ENCODE measurements at regions not wholly inside any gene's neighbourhood (a gene's known extent, or its start where the extent isn't known, plus 50 kb on each side); places are given as distances from the start of the nearest gene placed in this dataset.
A peak's percentile ranks its signal among the peaks of the same experiment; 100 is the strongest.
"Not testable (repeated sequence)": the region's sequence is repeated elsewhere in the genome, so short reads cannot be mapped to it uniquely, and the experiment has no call there.

DNA sequence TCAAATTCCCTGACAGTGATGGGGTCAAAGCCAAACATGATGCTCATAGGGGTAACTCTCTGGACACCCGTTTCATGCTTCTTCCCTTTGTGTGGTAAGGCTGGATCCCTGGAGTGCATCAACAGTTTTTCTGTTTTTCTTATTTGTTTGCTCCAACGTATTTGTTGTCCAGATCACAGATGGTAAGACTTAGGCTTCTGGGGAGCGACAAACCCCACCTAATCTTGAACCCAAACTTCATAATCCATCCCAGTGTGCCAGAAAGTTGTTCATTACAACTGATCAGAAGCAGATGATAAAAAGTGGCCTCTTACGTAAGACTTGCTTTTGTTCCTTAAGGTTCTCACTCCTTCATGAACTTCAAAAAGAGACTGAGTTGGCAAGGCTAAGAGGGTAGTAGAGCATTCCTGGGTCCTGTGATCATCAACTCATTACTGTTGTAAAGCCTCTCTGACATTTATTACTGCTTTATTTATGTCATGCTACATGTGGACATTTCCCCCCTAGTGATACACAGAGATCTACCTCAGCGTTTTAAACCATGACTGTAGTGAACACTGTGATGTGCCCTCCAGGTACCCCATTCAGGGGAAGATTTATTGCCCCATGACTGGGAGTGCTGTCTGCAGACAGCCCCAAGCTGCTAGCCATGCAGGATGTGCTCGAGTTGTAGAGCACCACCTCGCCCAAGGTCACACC is 125.6 kb downstream of the CCDC71L start:
- H3K4me3 ChIP-seq (ENCODE audit: low read depth, low read length) = no peak overlapping the region
- peak; percentile 4 for DNase-seq (ENCODE audit: low read depth)

GRCh38 chr7:106534271-106534846 is 126.6 kb downstream of the CCDC71L start:
- TF ChIP-seq, protein P1, sequence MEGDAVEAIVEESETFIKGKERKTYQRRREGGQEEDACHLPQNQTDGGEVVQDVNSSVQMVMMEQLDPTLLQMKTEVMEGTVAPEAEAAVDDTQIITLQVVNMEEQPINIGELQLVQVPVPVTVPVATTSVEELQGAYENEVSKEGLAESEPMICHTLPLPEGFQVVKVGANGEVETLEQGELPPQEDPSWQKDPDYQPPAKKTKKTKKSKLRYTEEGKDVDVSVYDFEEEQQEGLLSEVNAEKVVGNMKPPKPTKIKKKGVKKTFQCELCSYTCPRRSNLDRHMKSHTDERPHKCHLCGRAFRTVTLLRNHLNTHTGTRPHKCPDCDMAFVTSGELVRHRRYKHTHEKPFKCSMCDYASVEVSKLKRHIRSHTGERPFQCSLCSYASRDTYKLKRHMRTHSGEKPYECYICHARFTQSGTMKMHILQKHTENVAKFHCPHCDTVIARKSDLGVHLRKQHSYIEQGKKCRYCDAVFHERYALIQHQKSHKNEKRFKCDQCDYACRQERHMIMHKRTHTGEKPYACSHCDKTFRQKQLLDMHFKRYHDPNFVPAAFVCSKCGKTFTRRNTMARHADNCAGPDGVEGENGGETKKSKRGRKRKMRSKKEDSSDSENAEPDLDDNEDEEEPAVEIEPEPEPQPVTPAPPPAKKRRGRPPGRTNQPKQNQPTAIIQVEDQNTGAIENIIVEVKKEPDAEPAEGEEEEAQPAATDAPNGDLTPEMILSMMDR (conservative IDR thresholded peaks at IDR 0.05; ENCODE audit: low read depth, low read length) = no peak

More for the DNA sequence above, 125.6 kb downstream of the CCDC71L start:
- TF ChIP-seq, protein P1 (conservative IDR thresholded peaks at IDR 0.05; ENCODE audit: low read depth, low read length) = no peak

GRCh38 chr7:106530183-106530582 is 130.8 kb downstream of the CCDC71L start:
- peak; percentile 27 for DNase-seq (ENCODE audit: low read depth)
- H3K4me3 ChIP-seq (ENCODE audit: low read depth, low read length) = not testable (repeated sequence)

More at GRCh38 chr7:106534271-106534846, 126.6 kb downstream of the CCDC71L start:
- no peak overlapping the region for H3K4me3 ChIP-seq (ENCODE audit: low read depth, low read length)
- DNase-seq (ENCODE audit: low read depth) = no peak

GRCh38 chr7:106526617-106527016 is 134.3 kb downstream of the CCDC71L start:
- DNase-seq (ENCODE audit: low read depth); H3K4me3 ChIP-seq (ENCODE audit: low read depth, low read length): not testable (repeated sequence)

DNA sequence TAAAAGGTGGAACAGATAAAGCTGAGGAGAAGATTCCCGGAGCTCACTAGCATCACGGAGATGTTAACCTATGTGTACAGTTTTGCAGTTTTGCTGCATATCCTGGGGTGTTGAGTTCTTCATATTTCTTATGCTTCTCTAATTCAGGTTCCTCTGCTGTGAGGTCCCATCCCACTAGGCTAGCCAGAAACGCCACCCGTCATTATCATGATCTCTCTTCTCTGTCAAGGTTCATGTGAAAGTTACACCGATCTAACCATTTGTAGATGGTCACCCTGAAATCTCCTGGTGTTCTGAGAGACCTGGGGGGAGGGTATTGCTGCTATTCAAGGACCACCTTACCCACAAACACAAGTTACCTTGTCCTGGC is 136.3 kb downstream of the CCDC71L start:
- TF ChIP-seq, protein P1 (conservative IDR thresholded peaks at IDR 0.05; ENCODE audit: low read depth, low read length) = no peak
- no peak for DNase-seq (ENCODE audit: low read depth)
- H3K4me3 ChIP-seq (ENCODE audit: low read depth, low read length) = no peak overlapping the region

GRCh38 chr7:106523482-106523881 is 137.5 kb downstream of the CCDC71L start:
- TF ChIP-seq, protein P1 (conservative IDR thresholded peaks at IDR 0.05; ENCODE audit: low read depth, low read length) = no peak
- H3K4me3 ChIP-seq (ENCODE audit: low read depth, low read length) = no peak overlapping the region
- peak; percentile 6 for DNase-seq (ENCODE audit: low read depth)

DNA sequence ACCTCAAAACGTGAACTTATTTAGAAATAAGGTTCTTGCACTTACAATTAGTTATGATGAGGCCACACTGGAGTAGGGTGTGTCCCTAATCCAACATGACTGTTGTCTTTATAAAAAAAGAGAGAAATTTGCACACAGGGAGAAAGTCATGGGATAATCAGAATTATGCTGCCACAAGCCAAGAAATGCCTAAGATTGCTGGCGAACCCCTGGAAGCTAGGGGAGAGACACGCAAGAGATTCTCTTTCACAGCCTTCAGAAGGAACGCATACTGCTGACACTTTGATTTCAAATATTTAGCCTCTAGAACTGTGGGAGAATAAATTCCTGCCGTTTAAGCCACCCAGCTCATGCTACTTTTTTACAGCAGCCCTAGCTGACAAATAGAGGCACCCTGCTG is 138.3 kb downstream of the CCDC71L start:
- peak; percentile 25 for DNase-seq (ENCODE audit: low read depth)
- TF ChIP-seq, protein P1 (conservative IDR thresholded peaks at IDR 0.05; ENCODE audit: low read depth, low read length) = no peak

DNA sequence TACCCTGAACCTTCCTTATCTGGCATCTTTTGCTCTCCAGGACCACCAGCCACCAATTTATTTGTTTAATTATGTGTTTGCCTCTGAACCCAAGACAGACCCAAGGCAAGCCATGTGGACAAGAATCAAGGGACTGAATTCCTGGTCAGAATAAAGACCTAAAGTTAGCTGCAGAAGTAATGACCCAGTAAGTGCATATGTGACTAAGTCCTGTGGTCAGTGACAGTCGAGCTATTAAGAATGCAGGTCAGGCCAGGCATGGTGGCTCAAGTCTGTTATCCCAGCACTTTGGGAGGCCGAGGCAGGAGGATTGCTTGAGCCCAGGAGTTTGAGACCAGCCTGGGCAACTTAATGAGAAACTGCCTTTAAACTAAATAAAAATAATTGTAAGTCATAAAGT is 139.4 kb downstream of the CCDC71L start:
- H3K4me3 ChIP-seq (ENCODE audit: low read depth, low read length) = no peak overlapping the region
- TF ChIP-seq, protein P1 (conservative IDR thresholded peaks at IDR 0.05; ENCODE audit: low read depth, low read length) = no peak
- no peak for DNase-seq (ENCODE audit: low read depth)

More for the DNA sequence above, 138.3 kb downstream of the CCDC71L start:
- no peak overlapping the region for H3K4me3 ChIP-seq (ENCODE audit: low read depth, low read length)
